22Rv1 (cell line): ENCODE measurements at regions not wholly inside any gene's neighbourhood (a gene's known extent, or its start where the extent isn't known, plus 50 kb on each side); places are given as distances from the start of the nearest gene placed in this dataset.

Source experiments
- ZFX ChIP-seq: fragments of 450-650 bp; IDR thresholded peaks from 2 replicates; pipeline ENCODE4 v1.6.1; 2017; ENCODE audit warnings: antibody characterized with exemption, borderline replicate concordance
- TF ChIP-seq, protein P1 (sequence below): fragments of 450-650 bp; IDR thresholded peaks from 2 replicates; pipeline ENCODE4 v1.5.1; 2017; ENCODE audit warnings: mild to moderate bottlenecking

DNA sequence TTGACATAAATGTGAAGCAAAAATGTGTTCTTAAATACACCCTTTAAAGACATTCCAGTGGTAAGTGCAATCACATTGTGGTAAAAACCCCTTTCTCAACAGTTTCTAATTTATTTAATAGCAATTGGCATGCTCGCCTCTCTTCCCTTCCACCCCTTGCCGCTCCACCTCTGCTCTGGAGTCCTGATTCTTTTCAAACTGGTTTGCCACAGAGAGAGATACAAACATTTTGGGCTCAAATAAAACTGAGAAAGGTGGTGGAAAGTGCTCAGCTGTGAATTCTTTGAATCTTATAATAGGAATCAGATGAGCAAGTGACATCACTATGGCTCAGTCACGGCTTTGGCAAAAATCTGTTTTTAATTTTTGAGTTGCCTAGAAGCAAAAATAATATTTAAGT, 993.9 kb downstream of the GALC start:
- TF ChIP-seq, protein P1, sequence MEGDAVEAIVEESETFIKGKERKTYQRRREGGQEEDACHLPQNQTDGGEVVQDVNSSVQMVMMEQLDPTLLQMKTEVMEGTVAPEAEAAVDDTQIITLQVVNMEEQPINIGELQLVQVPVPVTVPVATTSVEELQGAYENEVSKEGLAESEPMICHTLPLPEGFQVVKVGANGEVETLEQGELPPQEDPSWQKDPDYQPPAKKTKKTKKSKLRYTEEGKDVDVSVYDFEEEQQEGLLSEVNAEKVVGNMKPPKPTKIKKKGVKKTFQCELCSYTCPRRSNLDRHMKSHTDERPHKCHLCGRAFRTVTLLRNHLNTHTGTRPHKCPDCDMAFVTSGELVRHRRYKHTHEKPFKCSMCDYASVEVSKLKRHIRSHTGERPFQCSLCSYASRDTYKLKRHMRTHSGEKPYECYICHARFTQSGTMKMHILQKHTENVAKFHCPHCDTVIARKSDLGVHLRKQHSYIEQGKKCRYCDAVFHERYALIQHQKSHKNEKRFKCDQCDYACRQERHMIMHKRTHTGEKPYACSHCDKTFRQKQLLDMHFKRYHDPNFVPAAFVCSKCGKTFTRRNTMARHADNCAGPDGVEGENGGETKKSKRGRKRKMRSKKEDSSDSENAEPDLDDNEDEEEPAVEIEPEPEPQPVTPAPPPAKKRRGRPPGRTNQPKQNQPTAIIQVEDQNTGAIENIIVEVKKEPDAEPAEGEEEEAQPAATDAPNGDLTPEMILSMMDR, result no peak
- no peak for TF ChIP-seq ZFX
